H9 (cell line): ENCODE measurements at regions not wholly inside any gene's neighbourhood (a gene's known extent, or its start where the extent isn't known, plus 50 kb on each side); places are given as distances from the start of the nearest gene placed in this dataset.

ENCODE experiments used
- DNase-seq: peaks from one replicate; pipeline ENCODE4 v3.0.0-alpha.2; 2017
- H2AFZ ChIP-seq: one replicate; pipeline ENCODE4 v1.6.1; 2013; ENCODE audit warnings: mild to moderate bottlenecking, low read length, control low read depth, moderate library complexity
- H2AK5ac ChIP-seq: 2 replicates; pipeline ENCODE4 v1.6.1; 2013; ENCODE audit warnings: low read length, control low read depth, mixed read lengths; ENCODE audit not compliant: insufficient read length
- H2BK120ac ChIP-seq: one replicate; pipeline ENCODE4 v1.6.1; 2013; ENCODE audit warnings: low read depth, mild to moderate bottlenecking, low read length, control low read depth, inconsistent platforms; ENCODE audit not compliant: poor library complexity, severe bottlenecking
- H2BK12ac ChIP-seq: 2 replicates; pipeline ENCODE4 v1.6.1; 2013; ENCODE audit warnings: low read length, control low read depth, mixed read lengths, low read depth; ENCODE audit not compliant: insufficient read length
- H2BK15ac ChIP-seq: 2 replicates; pipeline ENCODE4 v1.6.1; 2013; ENCODE audit warnings: low read depth, low read length, control low read depth
- H2BK20ac ChIP-seq: one replicate; pipeline ENCODE4 v1.6.1; 2013; ENCODE audit warnings: low read depth, mild to moderate bottlenecking, low read length, control low read depth, inconsistent platforms; ENCODE audit not compliant: poor library complexity, severe bottlenecking
- H2BK5ac ChIP-seq: 2 replicates; pipeline ENCODE4 v1.6.1; 2013; ENCODE audit warnings: low read length, control low read depth, mixed read lengths; ENCODE audit not compliant: insufficient read length
- H3K14ac ChIP-seq: 2 replicates; pipeline ENCODE4 v1.6.1; 2013; ENCODE audit warnings: low read length, control low read depth; ENCODE audit not compliant: insufficient read depth
- H3K18ac ChIP-seq: 2 replicates; pipeline ENCODE4 v1.6.1; 2013; ENCODE audit warnings: low read depth, mild to moderate bottlenecking, mixed read lengths, low read length, control low read depth; ENCODE audit not compliant: insufficient read length
- H3K23ac ChIP-seq: 2 replicates; pipeline ENCODE4 v1.6.1; 2013; ENCODE audit warnings: low read length, control low read depth, mixed read lengths, low read depth; ENCODE audit not compliant: insufficient read length
- H3K23me2 ChIP-seq: 2 replicates; pipeline ENCODE4 v1.6.1; 2013; ENCODE audit warnings: low read depth, mild to moderate bottlenecking, mixed read lengths, low read length, control low read depth; ENCODE audit not compliant: insufficient read length, poor library complexity, severe bottlenecking
- H3K27ac ChIP-seq: 2 replicates; pipeline ENCODE4 v1.5.1; 2013; ENCODE audit warnings: low read length, control low read depth, mixed read lengths, low read depth; ENCODE audit not compliant: insufficient read length
- H3K27me3 ChIP-seq: 2 replicates; pipeline ENCODE4 v1.6.1; 2013; ENCODE audit warnings: low read length, control low read depth, inconsistent platforms; ENCODE audit not compliant: insufficient read depth
- H3K4ac ChIP-seq: 2 replicates; pipeline ENCODE4 v1.6.1; 2013; ENCODE audit warnings: low read depth, mild to moderate bottlenecking, control low read depth, inconsistent platforms, low read length, moderate library complexity
- H3K4me1 ChIP-seq: 2 replicates; pipeline ENCODE4 v1.6.1; 2013; ENCODE audit warnings: low read length, control low read depth, inconsistent platforms; ENCODE audit not compliant: insufficient read depth
- H3K4me2 ChIP-seq: 2 replicates; pipeline ENCODE4 v1.6.1; 2013; ENCODE audit warnings: low read length, control low read depth, mixed read lengths; ENCODE audit not compliant: insufficient read length, insufficient read depth
- H3K56ac ChIP-seq: 2 replicates; pipeline ENCODE4 v1.6.1; 2013; ENCODE audit warnings: low read depth, mild to moderate bottlenecking, mixed read lengths, low read length, control low read depth; ENCODE audit not compliant: insufficient read length
- H3K79me1 ChIP-seq: 2 replicates; pipeline ENCODE4 v1.6.1; 2013; ENCODE audit warnings: low read depth, mild to moderate bottlenecking, moderate library complexity, low read length, control low read depth, inconsistent platforms; ENCODE audit not compliant: insufficient read depth, poor library complexity, severe bottlenecking
- H3K79me2 ChIP-seq: 2 replicates; pipeline ENCODE4 v1.6.1; 2013; ENCODE audit warnings: low read length, control low read depth, inconsistent platforms; ENCODE audit not compliant: insufficient read depth
- H3K9ac ChIP-seq: 2 replicates; pipeline ENCODE4 v1.6.1; 2013; ENCODE audit warnings: low read length, control low read depth, mixed read lengths; ENCODE audit not compliant: insufficient read length; ENCODE audit errors: extremely low read depth
- H3K9me3 ChIP-seq: one replicate; pipeline ENCODE4 v1.6.1; 2013; ENCODE audit warnings: low read depth, low read length, inconsistent platforms; ENCODE audit not compliant: control insufficient read depth
- H3T11ph ChIP-seq: one replicate; pipeline ENCODE4 v1.6.1; 2013; ENCODE audit warnings: mild to moderate bottlenecking, low read length, control low read depth, inconsistent platforms
- H4K20me1 ChIP-seq: one replicate; pipeline ENCODE4 v1.6.1; 2013; ENCODE audit not compliant: control insufficient read depth, insufficient read length, insufficient read depth
- H4K5ac ChIP-seq: 2 replicates; pipeline ENCODE4 v1.6.1; 2013; ENCODE audit warnings: low read depth, mild to moderate bottlenecking, mixed read lengths, low read length, control low read depth; ENCODE audit not compliant: insufficient read length
- H4K8ac ChIP-seq: replicated peaks from 2 replicates; pipeline ENCODE4 v1.6.1; 2013; ENCODE audit warnings: low read length, control low read depth, mixed read lengths, low read depth; ENCODE audit not compliant: insufficient read length
- H4K91ac ChIP-seq: 2 replicates; pipeline ENCODE4 v1.6.1; 2013; ENCODE audit warnings: low read depth, mild to moderate bottlenecking, moderate library complexity, mixed read lengths, low read length, control low read depth; ENCODE audit not compliant: insufficient read length
- H3K27ac Mint-ChIP-seq, 3 experiments: 2 replicates in 2 of 3; 3 replicates in 1 of 3; pipeline ENCODE4 v1.8.0; 2020 to 2021; ENCODE audit warnings: mixed read lengths in 3 of 3, mild to moderate bottlenecking in 1 of 3, moderate library complexity in 1 of 3
- H3K27me3 Mint-ChIP-seq: 2 replicates; pipeline ENCODE4 v1.8.0; 2021; ENCODE audit warnings: low read depth, mild to moderate bottlenecking, moderate library complexity, mixed read lengths
- H3K36me3 Mint-ChIP-seq, 3 experiments: 2 replicates in 2 of 3; 3 replicates in 1 of 3; pipeline ENCODE4 v1.8.0; 2020 to 2021; ENCODE audit warnings: low read depth in 3 of 3, mixed read lengths in 3 of 3; ENCODE audit not compliant: insufficient read depth in 1 of 3
- H3K4me1 Mint-ChIP-seq, 2 experiments: 2 replicates each; pipeline ENCODE4 v1.8.0; 2020; ENCODE audit warnings: mixed read lengths in 2 of 2
- H3K4me3 Mint-ChIP-seq, 2 experiments: 2 replicates in 1 of 2; 3 replicates in 1 of 2; pipeline ENCODE4 v1.8.0; 2020 to 2021; ENCODE audit warnings: mild to moderate bottlenecking in 2 of 2, mixed read lengths in 2 of 2, moderate library complexity in 1 of 2
- H3K9me3 Mint-ChIP-seq, 2 experiments: 2 replicates in 1 of 2; 3 replicates in 1 of 2; pipeline ENCODE4 v1.8.0; 2020; ENCODE audit warnings: mild to moderate bottlenecking in 2 of 2, mixed read lengths in 2 of 2, moderate library complexity in 1 of 2
- WGBS: extraction: QIAGEN DNeasy Blood & Tissue Kit; methylation state at CpG from one replicate; pipeline ENCODE4 v1.1.7; 2013; ENCODE audit warnings: missing lambda C conversion rate, low lambda C conversion rate, mixed read lengths; ENCODE audit not compliant: insufficient read length; ENCODE audit errors: extremely low coverage; 5-methylcytosine and 5-hydroxymethylcytosine counted together
- TF ChIP-seq, protein P1 (sequence below): fragments of 200-600 bp; sonication (generic); conservative IDR thresholded peaks from 3 replicates; pipeline ENCODE4 v1.8.0; 2021; ENCODE audit warnings: antibody characterized with exemption, mild to moderate bottlenecking

DNA sequence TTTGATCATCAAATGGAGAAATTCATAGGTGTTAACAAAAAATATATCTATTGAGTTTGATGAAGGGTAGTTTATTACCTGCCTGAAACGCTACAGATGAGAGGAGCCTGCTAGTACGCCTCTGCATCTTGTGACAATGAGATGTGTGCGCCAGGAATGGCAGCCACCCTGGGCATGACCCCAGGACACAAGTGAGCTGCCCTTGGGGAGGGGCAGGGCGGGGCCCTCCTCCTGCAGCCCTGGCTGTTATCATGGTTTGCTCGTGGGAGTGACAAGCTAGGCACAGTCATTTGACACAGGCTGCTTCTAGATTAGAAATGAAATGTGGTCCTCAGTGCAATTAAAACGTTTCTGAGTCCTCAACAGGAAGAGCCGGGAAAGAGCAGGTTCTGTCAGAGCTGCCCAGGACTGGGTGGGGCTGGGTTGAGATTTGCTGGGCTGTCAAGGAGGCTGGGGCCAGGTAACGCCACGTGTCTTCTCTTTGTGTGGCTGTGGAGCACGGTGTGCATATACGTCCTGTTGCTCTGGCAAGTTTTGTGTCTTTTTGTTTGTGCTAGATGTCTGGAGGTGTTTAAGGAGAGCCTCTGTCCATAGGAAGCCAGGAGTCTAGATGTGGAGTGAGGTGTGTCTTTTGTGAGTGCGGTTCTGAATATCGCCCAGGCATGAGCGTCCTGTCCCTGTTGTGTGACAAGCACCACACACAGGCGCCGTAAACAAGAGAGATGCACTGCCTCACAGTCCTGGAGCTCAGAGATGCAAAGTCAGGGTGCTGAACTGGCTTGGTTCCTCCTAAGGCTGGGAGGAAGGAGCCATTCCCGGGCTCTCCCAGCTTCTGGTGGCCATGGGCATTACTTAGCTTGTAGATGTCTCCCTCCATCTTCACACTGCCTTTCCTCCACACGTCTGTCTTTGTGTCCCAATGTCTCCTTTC is 129.0 kb upstream of the IRX4 start:
- peaks cover 0 to 4% of the 10 kb centered on the region in 2 experiments; a peak in 1 of 4 replicates for H3K4me1 Mint-ChIP-seq
- H3K27ac Mint-ChIP-seq, result no peak overlapping the region
- peaks cover 11% of the 10 kb centered on the region for H3K27me3 Mint-ChIP-seq

More for the DNA sequence above, 129.0 kb upstream of the IRX4 start:
- Mint-ChIP-seq H3K36me3 (no peaks in the 10 kb centered on the region), H3K4me3 (no peak overlapping the region), H3K9me3 (no peaks in the 10 kb centered on the region)
- H2BK20ac ChIP-seq, result no peak overlapping the region
- no peaks in the 10 kb centered on the region for H3K79me2 ChIP-seq
- no peaks in the 10 kb centered on the region for H3K4me1 ChIP-seq
- H3K27ac ChIP-seq, result no peak overlapping the region
- no peak overlapping the region for H4K8ac ChIP-seq
- H4K20me1 ChIP-seq, result no peaks in the 10 kb centered on the region
- TF ChIP-seq, protein P1, sequence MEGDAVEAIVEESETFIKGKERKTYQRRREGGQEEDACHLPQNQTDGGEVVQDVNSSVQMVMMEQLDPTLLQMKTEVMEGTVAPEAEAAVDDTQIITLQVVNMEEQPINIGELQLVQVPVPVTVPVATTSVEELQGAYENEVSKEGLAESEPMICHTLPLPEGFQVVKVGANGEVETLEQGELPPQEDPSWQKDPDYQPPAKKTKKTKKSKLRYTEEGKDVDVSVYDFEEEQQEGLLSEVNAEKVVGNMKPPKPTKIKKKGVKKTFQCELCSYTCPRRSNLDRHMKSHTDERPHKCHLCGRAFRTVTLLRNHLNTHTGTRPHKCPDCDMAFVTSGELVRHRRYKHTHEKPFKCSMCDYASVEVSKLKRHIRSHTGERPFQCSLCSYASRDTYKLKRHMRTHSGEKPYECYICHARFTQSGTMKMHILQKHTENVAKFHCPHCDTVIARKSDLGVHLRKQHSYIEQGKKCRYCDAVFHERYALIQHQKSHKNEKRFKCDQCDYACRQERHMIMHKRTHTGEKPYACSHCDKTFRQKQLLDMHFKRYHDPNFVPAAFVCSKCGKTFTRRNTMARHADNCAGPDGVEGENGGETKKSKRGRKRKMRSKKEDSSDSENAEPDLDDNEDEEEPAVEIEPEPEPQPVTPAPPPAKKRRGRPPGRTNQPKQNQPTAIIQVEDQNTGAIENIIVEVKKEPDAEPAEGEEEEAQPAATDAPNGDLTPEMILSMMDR, result no peak
- no peaks in the 10 kb centered on the region for H3K23me2 ChIP-seq
- no peak overlapping the region for H3K4ac ChIP-seq
- no peak overlapping the region for H3T11ph ChIP-seq
- no peak overlapping the region for H2BK120ac ChIP-seq
- no peak overlapping the region for H2BK5ac ChIP-seq
- no CpG with 5 or more reads among the region's 18 CpGs for WGBS
- H4K91ac ChIP-seq, result no peak overlapping the region
- no peaks in the 10 kb centered on the region for H3K27me3 ChIP-seq
- no peak overlapping the region for H3K4me2 ChIP-seq
- no peak overlapping the region for H3K14ac ChIP-seq
- no peak overlapping the region for H4K5ac ChIP-seq
- no peaks in the 10 kb centered on the region for H3K9me3 ChIP-seq
- no peak overlapping the region for H3K23ac ChIP-seq
- no peak overlapping the region for H3K18ac ChIP-seq
- DNase-seq, result no peak
- no peak overlapping the region for H2AFZ ChIP-seq
- H3K79me1 ChIP-seq, result no peaks in the 10 kb centered on the region
- H3K56ac ChIP-seq, result no peak overlapping the region
- H2AK5ac ChIP-seq, result no peak overlapping the region
- H3K9ac ChIP-seq, result no peak overlapping the region
- no peak overlapping the region for H2BK12ac ChIP-seq
- no peak overlapping the region for H2BK15ac ChIP-seq
